Stimulated activated CD8-positive, alpha-beta memory T cell treated with anti-CD3 and anti-CD28 coated beads, Interleukin-7, amount 100 ng/mL, for 4 hours (primary cell): ENCODE measurements at regions not wholly inside any gene's neighbourhood (a gene's known extent, or its start where the extent isn't known, plus 50 kb on each side); places are given as distances from the start of the nearest gene placed in this dataset.
"Not testable (repeated sequence)": the region's sequence is repeated elsewhere in the genome, so short reads cannot be mapped to it uniquely, and the experiment has no call there.

ENCODE experiments used
- DNase-seq, 2 donors: peaks; one replicate each; pipeline ENCODE4 v3.0.0-alpha.2; 2020; ENCODE audit warnings: low read depth in 2 of 2

GRCh38 chr6:103177791-103178190 is 1681.9 kb downstream of the HACE1 start:
- no peak for DNase-seq

- no peak for DNase-seq
Observed at GRCh38 chr6:103175056-103175455, 1684.7 kb downstream of the HACE1 start.

GRCh38 chr6:103167345-103168071 is 1692.2 kb downstream of the HACE1 start:
- DNase-seq = no peak

GRCh38 chr6:103154779-103155572 is 1704.7 kb downstream of the HACE1 start:
- no peak for DNase-seq

- DNase-seq = no peak
Observed at GRCh38 chr6:103153016-103153415, 1706.7 kb downstream of the HACE1 start.

GRCh38 chr6:103142902-103143301 is 1716.8 kb downstream of the HACE1 start:
- DNase-seq = no peak

- no peak for DNase-seq
Observed at GRCh38 chr6:103140308-103141027, 1719.3 kb downstream of the HACE1 start.

GRCh38 chr6:103139377-103139776 is 1720.3 kb downstream of the HACE1 start:
- no peak for DNase-seq

- DNase-seq = no peak
Observed at GRCh38 chr6:103124471-103124870, 1731.0 kb downstream of the GRIK2 start.

GRCh38 chr6:103122766-103123601 is 1729.5 kb downstream of the GRIK2 start:
- DNase-seq = no peak

- no peak for DNase-seq
Observed at GRCh38 chr6:103119056-103119455, 1725.5 kb downstream of the GRIK2 start.

GRCh38 chr6:103114582-103114981 is 1721.1 kb downstream of the GRIK2 start:
- DNase-seq = no peak

- DNase-seq = no peak
Observed at GRCh38 chr6:103113416-103113815, 1719.9 kb downstream of the GRIK2 start.

GRCh38 chr6:103107985-103108384 is 1714.5 kb downstream of the GRIK2 start:
- DNase-seq = no peak

GRCh38 chr6:103105686-103106085 is 1712.2 kb downstream of the GRIK2 start:
- DNase-seq = no peak

GRCh38 chr6:103101267-103101666 is 1707.8 kb downstream of the GRIK2 start:
- DNase-seq = no peak

GRCh38 chr6:103092414-103092813 is 1698.9 kb downstream of the GRIK2 start:
- DNase-seq = not testable (repeated sequence)

- DNase-seq = no peak
Observed at GRCh38 chr6:103085801-103086200, 1692.3 kb downstream of the GRIK2 start.

GRCh38 chr6:103081876-103082630 is 1688.5 kb downstream of the GRIK2 start:
- no peak for DNase-seq

GRCh38 chr6:103081126-103081525 is 1687.6 kb downstream of the GRIK2 start:
- no peak for DNase-seq

GRCh38 chr6:103080497-103080896 is 1687.0 kb downstream of the GRIK2 start:
- DNase-seq = no peak
